ENCODE measurements at regions not wholly inside any gene's neighbourhood (a gene's known extent, or its start where the extent isn't known, plus 50 kb on each side); places are given as distances from the start of the nearest gene placed in this dataset.

DNA sequence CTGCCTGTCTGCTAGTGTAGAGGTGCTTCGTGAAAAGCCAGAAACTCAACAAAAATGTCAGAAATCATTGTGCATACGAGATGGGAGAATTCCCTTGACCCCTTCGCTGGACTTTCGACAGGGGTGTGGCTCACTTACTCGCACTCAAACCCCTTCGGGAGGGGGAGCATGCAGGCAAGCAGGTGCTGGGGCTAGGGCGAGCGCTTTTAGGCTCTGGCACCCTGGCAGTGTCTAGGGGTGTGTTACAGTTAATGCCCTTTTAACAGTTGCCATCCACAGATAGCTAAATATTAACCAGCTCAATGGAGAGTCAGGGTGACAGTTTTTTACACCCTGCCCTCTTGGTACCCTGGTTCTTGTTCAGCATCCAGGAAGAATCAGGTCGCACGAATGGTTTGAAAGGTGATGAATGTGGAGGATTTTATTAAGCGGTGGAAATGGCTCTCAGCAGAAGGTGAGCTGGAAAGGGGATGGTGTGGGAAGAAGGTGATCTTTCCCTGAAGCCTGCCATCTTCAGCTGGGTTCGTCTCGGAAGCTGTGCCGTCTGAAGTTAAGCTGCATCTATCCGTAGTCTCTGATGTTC lies 59.6 kb upstream of the SHANK2 start:
- no peak for TF ChIP-seq POLR2A (IDR thresholded peaks at IDR 0.05)
- TF ChIP-seq, protein P1, sequence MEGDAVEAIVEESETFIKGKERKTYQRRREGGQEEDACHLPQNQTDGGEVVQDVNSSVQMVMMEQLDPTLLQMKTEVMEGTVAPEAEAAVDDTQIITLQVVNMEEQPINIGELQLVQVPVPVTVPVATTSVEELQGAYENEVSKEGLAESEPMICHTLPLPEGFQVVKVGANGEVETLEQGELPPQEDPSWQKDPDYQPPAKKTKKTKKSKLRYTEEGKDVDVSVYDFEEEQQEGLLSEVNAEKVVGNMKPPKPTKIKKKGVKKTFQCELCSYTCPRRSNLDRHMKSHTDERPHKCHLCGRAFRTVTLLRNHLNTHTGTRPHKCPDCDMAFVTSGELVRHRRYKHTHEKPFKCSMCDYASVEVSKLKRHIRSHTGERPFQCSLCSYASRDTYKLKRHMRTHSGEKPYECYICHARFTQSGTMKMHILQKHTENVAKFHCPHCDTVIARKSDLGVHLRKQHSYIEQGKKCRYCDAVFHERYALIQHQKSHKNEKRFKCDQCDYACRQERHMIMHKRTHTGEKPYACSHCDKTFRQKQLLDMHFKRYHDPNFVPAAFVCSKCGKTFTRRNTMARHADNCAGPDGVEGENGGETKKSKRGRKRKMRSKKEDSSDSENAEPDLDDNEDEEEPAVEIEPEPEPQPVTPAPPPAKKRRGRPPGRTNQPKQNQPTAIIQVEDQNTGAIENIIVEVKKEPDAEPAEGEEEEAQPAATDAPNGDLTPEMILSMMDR (IDR thresholded peaks at IDR 0.05), result no peak
